Thoracic aorta (tissue), 2 donors: ENCODE measurements at regions not wholly inside any gene's neighbourhood (a gene's known extent, or its start where the extent isn't known, plus 50 kb on each side); places are given as distances from the start of the nearest gene placed in this dataset.
"Not testable (repeated sequence)": the region's sequence is repeated elsewhere in the genome, so short reads cannot be mapped to it uniquely, and the experiment has no call there.

Source experiments
- ATAC-seq: fragments of 150-250 bp; one replicate; pipeline ENCODE4 v1.8.0; 2017; ENCODE audit warnings: low read depth; ENCODE audit not compliant: insufficient number of reproducible peaks, low FRiP score
- DNase-seq: peaks from one replicate; pipeline ENCODE4 v3.0.0-alpha.2; 2020; ENCODE audit warnings: low spot score
- H3K27ac ChIP-seq, 2 donors: fragments of 200-600 bp; sonication (generic); 1 replicate in 1 of 2; 2 replicates in 1 of 2; pipeline ENCODE4 v1.5.1; 2016; ENCODE audit warnings: mild to moderate bottlenecking in 2 of 2, moderate library complexity in 2 of 2
- H3K27me3 ChIP-seq: fragments of 200-600 bp; sonication (generic); replicated peaks from 2 replicates; pipeline ENCODE4 v1.6.0; 2016; ENCODE audit warnings: mild to moderate bottlenecking; ENCODE audit not compliant: insufficient read depth
- H3K36me3 ChIP-seq: fragments of 200-600 bp; sonication (generic); one replicate; pipeline ENCODE4 v1.5.1; 2016
- H3K4me1 ChIP-seq, 2 donors: fragments of 200-600 bp; sonication (generic); 1 replicate in 1 of 2; 2 replicates in 1 of 2; pipeline versions ENCODE4 v1.5.1 to v1.6.0; 2016; ENCODE audit warnings: low read depth in 2 of 2, mild to moderate bottlenecking in 1 of 2; ENCODE audit not compliant: control insufficient read depth in 1 of 2
- H3K4me3 ChIP-seq: fragments of 200-600 bp; sonication (generic); 2 replicates; pipeline ENCODE4 v1.5.1; 2016; ENCODE audit warnings: mild to moderate bottlenecking
- H3K9me3 ChIP-seq: fragments of 200-600 bp; sonication (generic); 2 replicates; pipeline ENCODE4 v1.5.1; 2016
- TF ChIP-seq, protein P1 (sequence below): fragments of 200-600 bp; sonication (generic); IDR thresholded peaks from one replicate; pipeline ENCODE4 v1.5.1; 2019; ENCODE audit warnings: antibody characterized with exemption

DNA sequence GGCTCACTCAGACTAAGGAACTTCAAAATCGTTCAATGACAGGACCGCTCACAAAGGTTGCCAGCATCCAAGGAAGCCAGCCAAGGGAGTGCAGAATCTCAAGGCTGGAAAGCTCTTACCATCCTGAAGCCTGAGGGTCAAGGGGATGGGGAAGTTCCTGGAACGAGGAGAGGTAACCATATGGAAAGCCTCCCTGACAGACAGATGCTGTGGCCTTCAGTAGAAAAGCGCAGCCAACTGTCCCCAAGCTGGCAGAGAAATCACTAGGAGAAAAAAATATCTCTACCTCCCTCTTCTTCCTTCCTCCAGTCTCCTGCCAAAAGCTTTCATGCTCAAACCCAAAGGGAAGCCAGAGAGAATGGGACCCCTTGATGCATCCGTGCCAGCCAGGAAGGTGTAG, 90.5 kb upstream of the RANBP3L start:
- H3K4me1 ChIP-seq = peaks cover 8 to 19% of the 10 kb centered on the region in 2 donors
- H3K36me3 ChIP-seq = no peaks in the 10 kb centered on the region
- DNase-seq (no peak), ATAC-seq (no peak)
- peak overlapping the region; percentile 23 to 31 for H3K27ac ChIP-seq
- TF ChIP-seq, protein P1, sequence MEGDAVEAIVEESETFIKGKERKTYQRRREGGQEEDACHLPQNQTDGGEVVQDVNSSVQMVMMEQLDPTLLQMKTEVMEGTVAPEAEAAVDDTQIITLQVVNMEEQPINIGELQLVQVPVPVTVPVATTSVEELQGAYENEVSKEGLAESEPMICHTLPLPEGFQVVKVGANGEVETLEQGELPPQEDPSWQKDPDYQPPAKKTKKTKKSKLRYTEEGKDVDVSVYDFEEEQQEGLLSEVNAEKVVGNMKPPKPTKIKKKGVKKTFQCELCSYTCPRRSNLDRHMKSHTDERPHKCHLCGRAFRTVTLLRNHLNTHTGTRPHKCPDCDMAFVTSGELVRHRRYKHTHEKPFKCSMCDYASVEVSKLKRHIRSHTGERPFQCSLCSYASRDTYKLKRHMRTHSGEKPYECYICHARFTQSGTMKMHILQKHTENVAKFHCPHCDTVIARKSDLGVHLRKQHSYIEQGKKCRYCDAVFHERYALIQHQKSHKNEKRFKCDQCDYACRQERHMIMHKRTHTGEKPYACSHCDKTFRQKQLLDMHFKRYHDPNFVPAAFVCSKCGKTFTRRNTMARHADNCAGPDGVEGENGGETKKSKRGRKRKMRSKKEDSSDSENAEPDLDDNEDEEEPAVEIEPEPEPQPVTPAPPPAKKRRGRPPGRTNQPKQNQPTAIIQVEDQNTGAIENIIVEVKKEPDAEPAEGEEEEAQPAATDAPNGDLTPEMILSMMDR = no peak
- no peak overlapping the region for H3K4me3 ChIP-seq
- no peaks in the 10 kb centered on the region for H3K27me3 ChIP-seq
- no peaks in the 10 kb centered on the region for H3K9me3 ChIP-seq

DNA sequence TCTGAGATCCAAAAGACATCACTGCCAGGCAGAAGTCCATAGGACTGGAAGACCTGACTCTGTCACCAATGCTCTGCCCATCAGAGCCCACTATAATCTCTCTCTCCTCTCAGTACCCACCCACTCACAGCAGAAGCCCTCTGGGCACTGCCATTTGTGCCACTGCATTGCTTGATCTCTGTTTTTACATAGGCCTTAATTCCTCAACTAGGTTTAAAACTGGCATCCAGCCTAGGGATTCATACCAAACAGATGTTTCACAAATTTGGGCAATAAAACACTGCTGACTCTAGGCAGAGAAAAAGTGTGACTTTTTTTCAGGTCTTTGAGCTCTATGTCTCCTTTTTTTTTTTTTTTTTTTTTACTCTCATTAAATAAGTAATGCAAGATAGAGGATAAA, 91.1 kb upstream of the RANBP3L start:
- no peak overlapping the region for H3K4me3 ChIP-seq
- TF ChIP-seq, protein P1 = no peak
- peak overlapping the region; percentile 23 to 50 for H3K27ac ChIP-seq
- H3K27me3 ChIP-seq = no peaks in the 10 kb centered on the region
- no peaks in the 10 kb centered on the region for H3K36me3 ChIP-seq
- DNase-seq = no peak
- peaks cover 8 to 19% of the 10 kb centered on the region in 2 donors for H3K4me1 ChIP-seq
- H3K9me3 ChIP-seq = no peaks in the 10 kb centered on the region
- no peak for ATAC-seq

DNA sequence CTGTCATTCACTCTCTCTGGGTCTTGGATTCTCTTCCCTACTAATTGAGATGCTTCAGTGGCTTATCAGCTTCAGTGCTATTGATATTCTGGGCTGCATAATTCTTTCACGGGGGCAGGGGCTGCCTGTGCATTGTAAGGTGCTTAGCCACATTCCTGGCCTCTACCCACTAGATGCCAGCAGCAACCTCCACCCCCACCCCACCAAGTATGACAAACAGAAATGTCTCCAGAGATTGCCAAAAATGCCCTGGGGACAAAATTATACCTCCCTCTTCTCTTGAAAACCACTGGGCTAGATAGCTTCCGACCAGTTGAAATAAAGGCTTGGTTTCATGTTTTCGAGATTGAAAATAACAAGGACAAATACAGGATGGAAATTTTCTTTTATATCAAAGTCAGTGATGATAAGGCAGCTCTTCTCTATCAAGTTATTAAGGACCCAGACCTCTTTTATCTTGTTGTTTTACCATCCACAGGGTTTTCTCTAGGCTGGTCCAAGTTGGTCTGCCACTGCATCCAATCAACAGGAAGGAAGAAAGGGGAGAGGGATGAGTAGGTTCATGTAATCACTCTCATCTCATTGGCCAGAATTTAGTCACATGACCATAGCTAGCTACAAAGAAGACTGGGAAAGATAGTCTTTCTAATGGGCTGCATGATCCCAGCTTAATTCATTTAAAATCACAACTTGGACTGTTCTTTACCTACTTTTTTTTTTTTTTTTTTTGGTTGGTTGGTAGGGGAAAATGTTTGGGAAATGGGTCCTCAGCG, 92.1 kb upstream of the RANBP3L start:
- ATAC-seq = no peak
- Histone ChIP-seq H3K4me1 (peaks cover 8 to 19% of the 10 kb centered on the region in 2 donors), H3K4me3 (no peak overlapping the region), H3K27ac (peak overlapping the region; percentile 15 to 50), H3K36me3 (no peaks in the 10 kb centered on the region), H3K27me3 (no peaks in the 10 kb centered on the region), H3K9me3 (no peaks in the 10 kb centered on the region)
- TF ChIP-seq, protein P1 = no peak
- DNase-seq = no peak

DNA sequence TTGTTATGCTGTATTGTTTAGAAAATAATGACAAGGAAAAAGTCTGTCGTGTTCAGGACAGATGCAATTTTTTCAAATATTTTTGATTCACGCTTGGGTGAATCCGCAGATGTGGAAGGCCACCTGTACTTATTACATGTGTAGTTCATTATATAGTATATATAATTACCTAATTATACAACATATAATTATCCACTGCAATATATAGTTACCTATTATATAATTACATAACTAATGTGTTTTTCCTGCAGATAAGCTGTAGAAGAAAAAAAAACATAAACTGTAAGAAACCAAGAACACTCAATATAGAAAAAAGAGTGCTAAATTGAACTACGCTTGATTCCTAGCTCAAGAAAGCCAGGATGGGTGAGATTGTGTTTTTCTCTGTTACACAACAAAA, 93.6 kb upstream of the RANBP3L start:
- H3K4me3 ChIP-seq = no peak overlapping the region
- TF ChIP-seq, protein P1 = no peak
- ATAC-seq (no peak), DNase-seq (no peak)
- no peaks in the 10 kb centered on the region for H3K9me3 ChIP-seq
- H3K27me3 ChIP-seq = no peaks in the 10 kb centered on the region
- H3K36me3 ChIP-seq = no peaks in the 10 kb centered on the region
- no peak overlapping the region for H3K27ac ChIP-seq
- peaks cover 8 to 19% of the 10 kb centered on the region in 2 donors for H3K4me1 ChIP-seq

DNA sequence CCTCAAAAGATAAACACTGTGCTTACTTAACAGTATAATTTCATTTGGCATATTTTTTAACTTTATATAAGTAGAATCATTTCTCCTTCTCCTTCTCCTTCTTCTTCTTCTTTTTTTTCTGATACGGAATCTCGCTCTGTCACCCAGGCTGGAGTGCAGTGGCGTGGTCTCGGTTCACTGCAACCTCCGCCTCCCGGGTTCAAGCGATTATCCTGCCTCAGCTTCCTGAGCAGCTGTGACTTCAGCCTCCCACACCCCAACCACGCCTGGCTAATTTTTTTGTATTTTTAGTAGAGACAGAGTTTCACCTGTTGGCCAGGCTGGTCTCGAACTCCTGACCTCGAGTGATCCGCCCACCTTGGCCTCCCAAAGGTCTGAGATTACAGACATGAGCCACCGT, 94.2 kb upstream of the RANBP3L start:
- not testable (repeated sequence) for H3K36me3 ChIP-seq, H3K27ac ChIP-seq, H3K4me3 ChIP-seq, ATAC-seq, DNase-seq, H3K27me3 ChIP-seq, H3K9me3 ChIP-seq
- peaks cover 8 to 19% of the 10 kb centered on the region in 2 donors for H3K4me1 ChIP-seq

DNA sequence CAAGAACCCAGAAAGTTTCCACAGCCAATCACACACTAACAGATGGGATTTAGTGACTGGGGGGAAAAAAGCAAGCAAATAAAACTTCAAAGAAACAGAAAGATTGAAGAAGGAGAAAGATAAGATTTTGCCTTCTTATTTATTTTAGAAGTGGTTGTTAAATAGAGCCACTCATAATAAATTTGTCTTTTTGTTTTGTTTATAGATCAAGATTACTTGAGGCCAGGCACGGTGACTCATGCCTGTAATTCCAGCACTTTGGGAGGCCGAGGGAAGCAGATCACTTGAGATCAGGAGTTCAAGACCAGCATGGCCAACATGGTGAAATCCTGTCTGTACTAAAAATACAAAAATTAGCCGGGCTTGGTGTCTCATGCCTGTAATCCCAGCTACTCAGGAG, 94.9 kb upstream of the RANBP3L start:
- peaks cover 8 to 19% of the 10 kb centered on the region in 2 donors for H3K4me1 ChIP-seq
- H3K4me3 ChIP-seq = no peak overlapping the region
- no peaks in the 10 kb centered on the region for H3K9me3 ChIP-seq
- TF ChIP-seq, protein P1 = no peak
- DNase-seq (no peak), ATAC-seq (no peak)
- no peaks in the 10 kb centered on the region for H3K27me3 ChIP-seq
- no peak overlapping the region for H3K27ac ChIP-seq
- no peaks in the 10 kb centered on the region for H3K36me3 ChIP-seq
